ENCODE measurements at regions not wholly inside any gene's neighbourhood (a gene's known extent, or its start where the extent isn't known, plus 50 kb on each side); places are given as distances from the start of the nearest gene placed in this dataset.

GRCh38 chr9:82101475-82101874 is 112.9 kb downstream of the SPATA31D1 start:
- no peak for ATAC-seq

More at GRCh38 chr9:82101475-82101874, 112.9 kb downstream of the SPATA31D1 start:
- TF ChIP-seq CHD1 (IDR thresholded peaks at IDR 0.05; ENCODE audit: low read length) (no peak), TOE1 (IDR thresholded peaks at IDR 0.05; ENCODE audit: borderline replicate concordance) (no peak), TOE1 (CRISPR knock-in tag; IDR thresholded peaks at IDR 0.05; ENCODE audit: borderline replicate concordance, low read depth) (no peak), ARID3B (CRISPR knock-in tag; IDR thresholded peaks at IDR 0.05; ENCODE audit: borderline replicate concordance) (no peak), PHB2 (IDR thresholded peaks at IDR 0.05; ENCODE audit: low read depth) (no peak), ZBTB8A (IDR thresholded peaks at IDR 0.05; ENCODE audit: partially characterized antibody) (no peak), KLF10 (CRISPR knock-in tag; IDR thresholded peaks at IDR 0.05) (no peak), ZKSCAN8 (CRISPR knock-in tag; IDR thresholded peaks at IDR 0.05) (no peak), SLC30A9 (CRISPR knock-in tag; IDR thresholded peaks at IDR 0.05) (no peak), FOXK1 (CRISPR knock-in tag; IDR thresholded peaks at IDR 0.05; ENCODE audit: borderline replicate concordance) (no peak), MED1 (CRISPR knock-in tag; IDR thresholded peaks at IDR 0.05; ENCODE audit: borderline replicate concordance) (no peak), CBFB (CRISPR knock-in tag; IDR thresholded peaks at IDR 0.05) (no peak)
- TF ChIP-seq, protein P1, sequence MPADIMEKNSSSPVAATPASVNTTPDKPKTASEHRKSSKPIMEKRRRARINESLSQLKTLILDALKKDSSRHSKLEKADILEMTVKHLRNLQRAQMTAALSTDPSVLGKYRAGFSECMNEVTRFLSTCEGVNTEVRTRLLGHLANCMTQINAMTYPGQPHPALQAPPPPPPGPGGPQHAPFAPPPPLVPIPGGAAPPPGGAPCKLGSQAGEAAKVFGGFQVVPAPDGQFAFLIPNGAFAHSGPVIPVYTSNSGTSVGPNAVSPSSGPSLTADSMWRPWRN (IDR thresholded peaks at IDR 0.05; ENCODE audit: low read depth) = no peak
- TF ChIP-seq, protein P2, sequence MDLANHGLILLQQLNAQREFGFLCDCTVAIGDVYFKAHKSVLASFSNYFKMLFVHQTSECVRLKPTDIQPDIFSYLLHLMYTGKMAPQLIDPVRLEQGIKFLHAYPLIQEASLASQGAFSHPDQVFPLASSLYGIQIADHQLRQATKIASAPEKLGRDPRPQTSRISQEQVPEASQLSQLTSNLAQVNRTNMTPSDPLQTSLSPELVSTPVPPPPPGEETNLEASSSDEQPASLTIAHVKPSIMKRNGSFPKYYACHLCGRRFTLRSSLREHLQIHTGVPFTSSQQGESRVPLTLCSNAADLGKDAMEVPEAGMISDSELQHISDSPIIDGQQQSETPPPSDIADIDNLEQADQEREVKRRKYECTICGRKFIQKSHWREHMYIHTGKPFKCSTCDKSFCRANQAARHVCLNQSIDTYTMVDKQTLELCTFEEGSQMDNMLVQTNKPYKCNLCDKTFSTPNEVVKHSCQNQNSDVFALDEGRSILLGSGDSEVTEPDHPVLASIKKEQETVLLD (IDR thresholded peaks at IDR 0.05) = no peak
- Histone ChIP-seq H3K9ac (ENCODE audit: insufficient read depth in 1 of 2, low read depth in 2 of 2, low read length in 2 of 2) (no peak overlapping the region), H3K4me3 (no peak overlapping the region), H3K79me2 (ENCODE audit: control insufficient read depth, insufficient read depth, low read length) (no peaks in the 10 kb centered on the region), H3K9me1 (ENCODE audit: control insufficient read depth, insufficient read depth, low read length) (no peaks in the 10 kb centered on the region), H3K4me2 (ENCODE audit: insufficient read depth, low read length) (no peak overlapping the region), H3K4me1 (replicated peaks in 1 of 2; ENCODE audit: control insufficient read depth in 2 of 2, insufficient read depth in 2 of 2, low read length in 2 of 2) (no peaks in the 10 kb centered on the region), H3K27ac (ENCODE audit: extremely low read depth, low read depth, low read length) (no peak overlapping the region), H2AFZ (ENCODE audit: low read depth, low read length) (no peak overlapping the region), H3K9me3 (replicated peaks; ENCODE audit: control insufficient read depth, insufficient read depth, low read depth, low read length) (no peaks in the 10 kb centered on the region), H3K27me3 (ENCODE audit: control insufficient read depth in 2 of 2, insufficient read depth in 2 of 2, low read length in 2 of 2) (no peaks in the 10 kb centered on the region), H4K20me1 (replicated peaks; ENCODE audit: control insufficient read depth, insufficient read depth, low read length) (no peaks in the 10 kb centered on the region), H3K36me3 (ENCODE audit: control insufficient read depth, insufficient read depth, low read length) (no peaks in the 10 kb centered on the region)
- intact Hi-C loops (cut with micrococcal nuclease) = no loop called here
- DNase-seq (ENCODE audit: extremely low read depth in 1 of 4, low spot score in 3 of 4) (no peak), FAIRE-seq (no peak)
- in situ Hi-C loops (cut with MboI) = no loop called here
- ChIA-PET POLR2A (no interaction called here), CTCF (ENCODE audit: low intra/inter-chr PET ratio) (no interaction called here)
- BruUV-seq (replicated peaks) = no TSS peak
- WGBS (ENCODE audit: insufficient coverage, low coverage, missing lambda C conversion rate) = 0% methylated on average over 1 of the region's 1 CpG

Measured in K562 (cell line).